NB4 (cell line): ENCODE measurements at regions not wholly inside any gene's neighbourhood (a gene's known extent, or its start where the extent isn't known, plus 50 kb on each side); places are given as distances from the start of the nearest gene placed in this dataset.

ENCODE experiments used
- CTCF ChIP-seq: IDR thresholded peaks from one replicate; pipeline ENCODE4 v1.5.1; 2012; ENCODE audit warnings: low read depth, low read length
- POLR2A ChIP-seq: IDR thresholded peaks from 2 replicates; pipeline ENCODE4 v1.6.1; 2011; ENCODE audit warnings: mild to moderate bottlenecking; ENCODE audit not compliant: insufficient read length; ENCODE audit errors: extremely low read depth
- TF ChIP-seq, protein P1 (sequence below): IDR thresholded peaks from 2 replicates; pipeline ENCODE4 v1.6.1; 2011; ENCODE audit warnings: low read depth, low read length

DNA sequence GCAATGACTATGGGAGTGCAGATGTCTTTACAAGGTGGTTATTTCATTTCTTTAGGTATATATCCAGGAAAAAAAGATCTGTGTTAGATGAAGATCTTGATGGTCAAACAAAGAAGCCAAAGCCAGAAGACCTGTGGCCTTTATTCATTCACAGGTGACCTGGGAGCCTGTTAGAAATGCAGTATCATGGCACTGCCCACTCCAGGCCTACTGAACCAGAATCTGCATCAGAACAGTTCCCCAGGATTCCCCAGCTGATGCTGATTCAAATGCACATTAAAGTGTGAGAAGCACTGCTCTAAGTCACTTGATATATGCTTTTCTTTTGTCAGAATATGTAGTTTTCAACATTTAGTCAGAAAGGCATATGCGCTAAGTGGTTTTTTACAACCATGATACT is 251.1 kb downstream of the IPMK start:
- no peak for TF ChIP-seq CTCF
- no peak for TF ChIP-seq POLR2A
- TF ChIP-seq, protein P1, sequence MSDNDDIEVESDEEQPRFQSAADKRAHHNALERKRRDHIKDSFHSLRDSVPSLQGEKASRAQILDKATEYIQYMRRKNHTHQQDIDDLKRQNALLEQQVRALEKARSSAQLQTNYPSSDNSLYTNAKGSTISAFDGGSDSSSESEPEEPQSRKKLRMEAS, result no peak
